Muscle layer of colon (tissue), 2 donors: ENCODE measurements at regions not wholly inside any gene's neighbourhood (a gene's known extent, or its start where the extent isn't known, plus 50 kb on each side); places are given as distances from the start of the nearest gene placed in this dataset.
"Not testable (repeated sequence)": the region's sequence is repeated elsewhere in the genome, so short reads cannot be mapped to it uniquely, and the experiment has no call there.

Source experiments
- H3K27ac ChIP-seq: one replicate; pipeline ENCODE4 v1.7.0; 2013; ENCODE audit warnings: low read depth, mild to moderate bottlenecking, low read length, moderate library complexity
- H3K27me3 ChIP-seq, 2 donors: one replicate each; pipeline ENCODE4 v1.7.0; 2013; ENCODE audit warnings: low read length in 2 of 2, mild to moderate bottlenecking in 2 of 2; ENCODE audit not compliant: insufficient read depth in 2 of 2, control insufficient read depth in 1 of 2
- H3K36me3 ChIP-seq: one replicate; pipeline ENCODE4 v1.7.0; 2013; ENCODE audit warnings: mild to moderate bottlenecking, low read length; ENCODE audit not compliant: insufficient read depth
- H3K4me1 ChIP-seq: one replicate; pipeline ENCODE4 v1.7.0; 2013; ENCODE audit warnings: mild to moderate bottlenecking, low read length; ENCODE audit not compliant: insufficient read depth
- H3K4me3 ChIP-seq, 2 donors: one replicate each; pipeline ENCODE4 v1.7.0; 2013; ENCODE audit warnings: low read length in 2 of 2, low read depth in 1 of 2, mild to moderate bottlenecking in 1 of 2, moderate library complexity in 1 of 2
- H3K9ac ChIP-seq: one replicate; pipeline ENCODE4 v1.7.0; 2013; ENCODE audit warnings: low read length
- H3K9me3 ChIP-seq: one replicate; pipeline ENCODE4 v1.7.0; 2013; ENCODE audit warnings: mild to moderate bottlenecking, low read length
- donor health status: abdominal sarcoma.
- donor health status: Adenocarcinoma of cecum.

GRCh38 chr7:109696723-109697122, 1127.0 kb downstream of the DNAJB9 start:
- Histone ChIP-seq H3K4me1 (no peaks in the 10 kb centered on the region), H3K9ac (no peak overlapping the region), H3K4me3 (no peak overlapping the region), H3K9me3 (no peaks in the 10 kb centered on the region), H3K27me3 (no peaks in the 10 kb centered on the region), H3K27ac (no peak overlapping the region), H3K36me3 (no peaks in the 10 kb centered on the region)

- no peaks in the 10 kb centered on the region for H3K9me3 ChIP-seq
- H3K36me3 ChIP-seq = no peaks in the 10 kb centered on the region
- H3K4me1 ChIP-seq = no peaks in the 10 kb centered on the region
- H3K4me3 ChIP-seq = no peak overlapping the region
- H3K27ac ChIP-seq = no peak overlapping the region
- no peak overlapping the region for H3K9ac ChIP-seq
- H3K27me3 ChIP-seq = no peaks in the 10 kb centered on the region
Measured at GRCh38 chr7:109699661-109700060, 1130.0 kb downstream of the DNAJB9 start.

GRCh38 chr7:109713366-109713765, 1143.7 kb downstream of the DNAJB9 start:
- no peaks in the 10 kb centered on the region for H3K27me3 ChIP-seq

GRCh38 chr7:109719359-109719758, 1149.7 kb downstream of the DNAJB9 start:
- H3K4me3 ChIP-seq, H3K9me3 ChIP-seq, H3K27me3 ChIP-seq, H3K4me1 ChIP-seq, H3K36me3 ChIP-seq, H3K9ac ChIP-seq, H3K27ac ChIP-seq: not testable (repeated sequence)

More at GRCh38 chr7:109713366-109713765, 1143.7 kb downstream of the DNAJB9 start:
- no peaks in the 10 kb centered on the region for H3K9me3 ChIP-seq
- H3K4me1 ChIP-seq = no peaks in the 10 kb centered on the region
- no peak overlapping the region for H3K27ac ChIP-seq
- H3K9ac ChIP-seq = no peak overlapping the region
- no peaks in the 10 kb centered on the region for H3K36me3 ChIP-seq
- no peak overlapping the region for H3K4me3 ChIP-seq

- H3K4me1 ChIP-seq = no peaks in the 10 kb centered on the region
- no peaks in the 10 kb centered on the region for H3K36me3 ChIP-seq
- H3K4me3 ChIP-seq = no peak overlapping the region
- no peak overlapping the region for H3K27ac ChIP-seq
- no peak overlapping the region for H3K9ac ChIP-seq
- no peaks in the 10 kb centered on the region for H3K27me3 ChIP-seq
- no peaks in the 10 kb centered on the region for H3K9me3 ChIP-seq
Measured at GRCh38 chr7:109734601-109735000, 1164.9 kb downstream of the DNAJB9 start.

GRCh38 chr7:109735881-109736280, 1166.2 kb downstream of the DNAJB9 start:
- Histone ChIP-seq H3K36me3 (no peaks in the 10 kb centered on the region), H3K9me3 (no peaks in the 10 kb centered on the region), H3K27ac (no peak overlapping the region), H3K4me1 (no peaks in the 10 kb centered on the region), H3K9ac (no peak overlapping the region), H3K27me3 (no peaks in the 10 kb centered on the region), H3K4me3 (no peak overlapping the region)

GRCh38 chr7:109745677-109746410, 1176.2 kb downstream of the DNAJB9 start:
- H3K27me3 ChIP-seq = no peaks in the 10 kb centered on the region
- H3K27ac ChIP-seq = no peak overlapping the region
- H3K36me3 ChIP-seq = no peaks in the 10 kb centered on the region
- H3K4me1 ChIP-seq = no peaks in the 10 kb centered on the region
- H3K9ac ChIP-seq = no peak overlapping the region
- no peak overlapping the region for H3K4me3 ChIP-seq
- no peaks in the 10 kb centered on the region for H3K9me3 ChIP-seq

- no peaks in the 10 kb centered on the region for H3K36me3 ChIP-seq
- no peaks in the 10 kb centered on the region for H3K9me3 ChIP-seq
Measured at GRCh38 chr7:109751241-109751640, 1181.6 kb downstream of the DNAJB9 start.

GRCh38 chr7:109752068-109752467, 1182.4 kb downstream of the DNAJB9 start:
- H3K27me3 ChIP-seq = no peaks in the 10 kb centered on the region

More at GRCh38 chr7:109751241-109751640, 1181.6 kb downstream of the DNAJB9 start:
- no peaks in the 10 kb centered on the region for H3K27me3 ChIP-seq
- H3K4me1 ChIP-seq = no peaks in the 10 kb centered on the region
- H3K4me3 ChIP-seq = no peak overlapping the region
- no peak overlapping the region for H3K27ac ChIP-seq
- H3K9ac ChIP-seq = no peak overlapping the region

GRCh38 chr7:109757713-109758112, 1188.0 kb downstream of the DNAJB9 start:
- Histone ChIP-seq H3K36me3 (no peaks in the 10 kb centered on the region), H3K27ac (no peak overlapping the region), H3K4me1 (no peaks in the 10 kb centered on the region)

More at GRCh38 chr7:109752068-109752467, 1182.4 kb downstream of the DNAJB9 start:
- no peaks in the 10 kb centered on the region for H3K36me3 ChIP-seq
- H3K9me3 ChIP-seq = no peaks in the 10 kb centered on the region
- no peak overlapping the region for H3K9ac ChIP-seq
- H3K4me1 ChIP-seq = no peaks in the 10 kb centered on the region
- H3K4me3 ChIP-seq = no peak overlapping the region
- H3K27ac ChIP-seq = no peak overlapping the region

GRCh38 chr7:109763611-109764010, 1193.9 kb downstream of the DNAJB9 start:
- Histone ChIP-seq H3K27ac (no peak overlapping the region), H3K36me3 (no peaks in the 10 kb centered on the region), H3K9ac (no peak overlapping the region), H3K9me3 (no peaks in the 10 kb centered on the region), H3K27me3 (no peaks in the 10 kb centered on the region), H3K4me1 (no peaks in the 10 kb centered on the region), H3K4me3 (no peak overlapping the region)

More at GRCh38 chr7:109757713-109758112, 1188.0 kb downstream of the DNAJB9 start:
- H3K9ac ChIP-seq = no peak overlapping the region
- H3K27me3 ChIP-seq = no peaks in the 10 kb centered on the region
- H3K4me3 ChIP-seq = no peak overlapping the region
- H3K9me3 ChIP-seq = no peaks in the 10 kb centered on the region

- H3K4me3 ChIP-seq = no peak overlapping the region
- no peaks in the 10 kb centered on the region for H3K9me3 ChIP-seq
- no peaks in the 10 kb centered on the region for H3K27me3 ChIP-seq
- no peak overlapping the region for H3K27ac ChIP-seq
- H3K36me3 ChIP-seq = no peaks in the 10 kb centered on the region
- H3K9ac ChIP-seq = no peak overlapping the region
- H3K4me1 ChIP-seq = no peaks in the 10 kb centered on the region
Measured at GRCh38 chr7:109772161-109772560, 1202.5 kb downstream of the DNAJB9 start.
